GM04504 (cell line): ENCODE measurements at regions not wholly inside any gene's neighbourhood (a gene's known extent, or its start where the extent isn't known, plus 50 kb on each side); places are given as distances from the start of the nearest gene placed in this dataset.
"Not testable (repeated sequence)": the region's sequence is repeated elsewhere in the genome, so short reads cannot be mapped to it uniquely, and the experiment has no call there.

ENCODE experiments used
- DNase-seq: peaks from one replicate; pipeline ENCODE4 v3.0.0-alpha.2; 2012; ENCODE audit warnings: low read depth

- DNase-seq: no peak
These were observed 334.9 kb downstream of the GADD45G start for GRCh38 chr9:89939626-89940292.

GRCh38 chr9:89940625-89941024, 335.8 kb downstream of the GADD45G start:
- DNase-seq: no peak

- peak; percentile 57 for DNase-seq
These were observed 337.1 kb downstream of the GADD45G start for GRCh38 chr9:89941875-89942274.

GRCh38 chr9:89942643-89943042, 337.8 kb downstream of the GADD45G start:
- no peak for DNase-seq

GRCh38 chr9:89943309-89943708, 338.5 kb downstream of the GADD45G start:
- DNase-seq: no peak

- no peak for DNase-seq
These were observed 338.9 kb downstream of the GADD45G start for GRCh38 chr9:89943728-89944127.

- no peak for DNase-seq
These were observed 340.3 kb downstream of the GADD45G start for GRCh38 chr9:89945133-89945532.

- DNase-seq: no peak
These were observed 341.9 kb downstream of the GADD45G start for GRCh38 chr9:89946741-89947140.

- DNase-seq: no peak
These were observed 344.3 kb downstream of the GADD45G start for GRCh38 chr9:89949111-89949510.

GRCh38 chr9:89951675-89952074, 346.9 kb downstream of the GADD45G start:
- DNase-seq: no peak

GRCh38 chr9:89952401-89952800, 347.6 kb downstream of the GADD45G start:
- DNase-seq: no peak

GRCh38 chr9:89953263-89953662, 348.5 kb downstream of the GADD45G start:
- DNase-seq: not testable (repeated sequence)

GRCh38 chr9:89953824-89954615, 349.2 kb downstream of the GADD45G start:
- no peak for DNase-seq

- DNase-seq: no peak
These were observed 350.3 kb downstream of the GADD45G start for GRCh38 chr9:89955144-89955543.

- no peak for DNase-seq
These were observed 350.8 kb downstream of the GADD45G start for GRCh38 chr9:89955626-89956025.

- DNase-seq: no peak
These were observed 351.5 kb downstream of the GADD45G start for GRCh38 chr9:89956331-89956730.

- no peak for DNase-seq
These were observed 352.1 kb downstream of the GADD45G start for GRCh38 chr9:89956907-89957306.

- DNase-seq: no peak
These were observed 353.3 kb downstream of the GADD45G start for GRCh38 chr9:89958086-89958485.

- DNase-seq: no peak
These were observed 357.0 kb downstream of the GADD45G start for GRCh38 chr9:89961616-89962341.

- DNase-seq: no peak
These were observed 358.5 kb downstream of the GADD45G start for GRCh38 chr9:89963280-89963679.

- DNase-seq: no peak
These were observed 362.7 kb downstream of the GADD45G start for GRCh38 chr9:89967527-89967926.

- DNase-seq: no peak
These were observed 364.4 kb downstream of the GADD45G start for GRCh38 chr9:89969156-89969675.
